Gastrocnemius medialis (tissue), 4 donors: ENCODE measurements at regions not wholly inside any gene's neighbourhood (a gene's known extent, or its start where the extent isn't known, plus 50 kb on each side); places are given as distances from the start of the nearest gene placed in this dataset.
"Not testable (repeated sequence)": the region's sequence is repeated elsewhere in the genome, so short reads cannot be mapped to it uniquely, and the experiment has no call there.

Source experiments
- ATAC-seq, 2 donors: fragments of 150-250 bp; one replicate each; pipeline ENCODE4 v1.9.1; 2016
- DNase-seq, 2 donors: peaks; one replicate each; pipeline ENCODE4 v3.0.0-alpha.2; 2019
- H3K27ac ChIP-seq, 4 donors: fragments of 200-600 bp; sonication (generic); 1 replicate in 1 of 4; 2 replicates in 3 of 4; pipeline ENCODE4 v1.5.1; 2016 to 2018; ENCODE audit warnings: mild to moderate bottlenecking in 2 of 4, moderate library complexity in 1 of 4
- H3K27me3 ChIP-seq, 3 donors: fragments of 200-600 bp; sonication (generic) in 2 of 3; 1 replicate in 1 of 3; 2 replicates in 2 of 3; pipeline versions ENCODE4 v1.5.1 to v1.6.0; 2016 to 2019; ENCODE audit warnings: mild to moderate bottlenecking in 1 of 3, moderate library complexity in 1 of 3
- H3K36me3 ChIP-seq, 2 donors: fragments of 200-600 bp; sonication (generic) in 1 of 2; one replicate each; pipeline ENCODE4 v1.5.1; 2017 to 2018
- H3K4me1 ChIP-seq, 2 donors: fragments of 200-600 bp; sonication (generic) in 1 of 2; one replicate each; pipeline ENCODE4 v1.5.1; 2016 to 2017; ENCODE audit warnings: mild to moderate bottlenecking in 2 of 2
- H3K4me3 ChIP-seq, 4 donors: fragments of 200-600 bp; sonication (generic) in 3 of 4; 1 replicate in 1 of 4; 2 replicates in 3 of 4; pipeline ENCODE4 v1.5.1; 2016 to 2019; ENCODE audit warnings: mild to moderate bottlenecking in 2 of 4
- H3K9me3 ChIP-seq, 3 donors: fragments of 200-600 bp; sonication (generic) in 2 of 3; 1 replicate in 1 of 3; 2 replicates in 2 of 3; pipeline ENCODE4 v1.5.1; 2016 to 2019
- CTCF ChIP-seq, 5 experiments: fragments of 450-650 bp in 3 of 5; fragments of 200-600 bp in 2 of 5; sonication (generic) in 2 of 5; IDR thresholded peaks in 4 of 5; conservative IDR thresholded peaks in 1 of 5; 1 replicate in 4 of 5; 2 replicates in 1 of 5; pipeline ENCODE4 v1.5.1; 2016 to 2019; ENCODE audit warnings: antibody characterized with exemption in 5 of 5, mild to moderate bottlenecking in 3 of 5, moderate library complexity in 3 of 5
- POLR2A ChIP-seq, 2 donors: fragments of 450-650 bp; IDR thresholded peaks; one replicate each; pipeline ENCODE4 v1.6.1; 2017; ENCODE audit warnings: antibody characterized with exemption in 2 of 2, mild to moderate bottlenecking in 2 of 2, moderate library complexity in 2 of 2
- in situ Hi-C, 4 donors: fragments of 200-750 bp; cut with MboI; loops; one replicate each; pipeline versions ENCODE4 v1.15.0 to v1.8.0; 2017; ENCODE audit warnings: low sequenced_read_pairs in 4 of 4
- intact Hi-C: fragments of 100-400 bp; cut with DNase I; formaldehyde crosslinking; loops from one replicate; pipeline ENCODE4 v1.15.1; 2023; ENCODE audit warnings: low total_unique reads

DNA sequence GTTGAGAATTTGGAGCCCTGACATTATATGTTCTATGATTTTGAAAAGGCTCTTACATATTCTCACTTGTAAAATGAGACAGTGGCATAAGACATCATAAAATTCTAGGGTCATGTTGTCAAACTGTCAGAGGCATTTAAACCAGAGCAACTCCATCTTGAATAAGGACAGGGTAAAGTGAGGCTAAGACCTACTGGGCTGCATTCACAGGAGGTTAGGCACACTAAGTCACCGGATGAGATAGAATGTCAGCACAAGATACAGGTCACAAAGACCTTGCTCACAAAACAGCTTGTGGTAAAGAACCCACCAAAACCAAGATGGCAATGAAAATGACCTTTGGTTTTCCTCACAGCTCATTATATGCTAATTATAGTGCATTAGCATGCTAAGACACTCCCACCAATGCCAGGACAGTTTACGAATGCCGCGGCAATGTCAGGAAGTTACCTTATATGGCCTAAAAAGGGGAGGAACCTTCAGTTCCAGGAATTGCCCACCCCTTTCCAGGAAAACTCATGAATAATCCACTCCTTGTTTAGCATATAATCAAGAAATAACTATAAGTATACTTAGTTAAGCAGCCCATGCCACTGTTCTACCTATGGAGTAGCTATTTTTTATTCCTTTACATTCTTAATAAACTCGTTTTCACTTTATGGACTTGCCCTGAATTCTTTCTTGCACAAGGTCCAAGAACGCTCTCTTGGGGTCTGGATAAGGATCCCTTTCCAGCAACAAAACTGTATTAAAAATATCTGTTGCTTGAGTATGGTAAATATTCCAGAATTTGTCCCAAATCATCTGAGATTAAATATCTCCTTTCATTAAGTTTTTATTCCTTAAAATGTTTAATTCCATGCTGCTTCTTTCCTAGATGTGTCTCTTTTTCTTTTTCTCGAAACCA lies 406.4 kb downstream of the METTL4 start:
- H3K4me1 ChIP-seq = no peaks in the 10 kb centered on the region
- no peaks in the 10 kb centered on the region for H3K27me3 ChIP-seq
- H3K9me3 ChIP-seq = no peaks in the 10 kb centered on the region
- H3K4me3 ChIP-seq = no peak overlapping the region
- ATAC-seq (no peak), DNase-seq (no peak)
- TF ChIP-seq POLR2A (IDR thresholded peaks at IDR 0.05) (no peak), CTCF (IDR thresholded peaks at IDR 0.05 in 4 of 5, conservative IDR thresholded peaks at IDR 0.05 in 1 of 5) (no peak)
- no peaks in the 10 kb centered on the region for H3K36me3 ChIP-seq
- no peak overlapping the region for H3K27ac ChIP-seq
- in situ Hi-C loops (no loop called here), intact Hi-C loops (no loop called here)

DNA sequence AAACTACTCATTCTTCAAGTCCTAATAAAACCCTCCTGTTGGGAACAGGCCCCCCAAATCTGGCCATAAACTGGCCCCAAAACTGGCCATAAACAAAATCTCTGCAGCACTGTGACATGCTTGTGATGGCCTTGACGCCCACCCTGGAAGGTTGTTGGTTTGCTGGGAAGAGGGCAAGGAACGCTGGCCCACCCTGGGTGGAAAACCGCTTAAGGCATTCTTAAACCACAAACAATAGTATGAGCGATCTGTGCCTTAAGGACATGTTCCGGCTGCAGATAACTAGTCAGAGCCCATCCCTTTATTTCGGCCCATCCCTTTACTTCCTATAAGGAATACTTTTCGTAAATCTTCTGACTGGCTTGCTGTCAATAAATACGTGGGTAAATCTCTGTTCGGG lies 404.4 kb downstream of the METTL4 start:
- in situ Hi-C loops, H3K36me3 ChIP-seq, H3K27ac ChIP-seq, intact Hi-C loops, H3K4me3 ChIP-seq, ATAC-seq, DNase-seq, H3K27me3 ChIP-seq, H3K9me3 ChIP-seq, H3K4me1 ChIP-seq: not testable (repeated sequence)

- in situ Hi-C loops (no loop called here), intact Hi-C loops (no loop called here)
- TF ChIP-seq POLR2A (IDR thresholded peaks at IDR 0.05) (no peak), CTCF (IDR thresholded peaks at IDR 0.05 in 4 of 5, conservative IDR thresholded peaks at IDR 0.05 in 1 of 5) (no peak)
- Histone ChIP-seq H3K4me1 (no peaks in the 10 kb centered on the region), H3K36me3 (no peaks in the 10 kb centered on the region), H3K9me3 (no peaks in the 10 kb centered on the region), H3K4me3 (no peak overlapping the region), H3K27ac (no peak overlapping the region), H3K27me3 (no peaks in the 10 kb centered on the region)
- ATAC-seq = no peak
- no peak for DNase-seq
These were observed 403.3 kb downstream of the METTL4 start for GRCh38 chr18:2168022-2168421.

DNA sequence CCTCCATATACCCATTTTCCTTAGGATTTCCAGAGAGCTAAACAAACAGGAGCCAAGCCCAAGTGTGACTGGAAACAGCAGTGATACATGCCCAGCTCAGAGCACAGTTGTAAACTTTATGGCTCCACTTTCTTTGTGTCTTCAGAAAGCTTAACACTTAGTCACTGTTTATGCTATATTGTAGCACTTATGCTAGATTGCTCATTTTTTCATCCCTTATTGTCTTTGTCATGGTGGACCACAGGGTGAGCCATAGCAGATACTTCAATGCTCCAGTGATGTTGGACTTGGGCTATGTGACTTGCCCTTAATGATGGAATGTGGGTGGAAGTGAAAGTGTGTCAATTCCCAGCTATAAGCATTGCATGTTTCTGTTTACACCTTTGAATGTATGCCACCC lies 401.6 kb downstream of the METTL4 start:
- intact Hi-C loops = no loop called here
- no peak overlapping the region for H3K4me3 ChIP-seq
- ATAC-seq = no peak
- no peaks in the 10 kb centered on the region for H3K4me1 ChIP-seq
- H3K36me3 ChIP-seq = no peaks in the 10 kb centered on the region
- DNase-seq = no peak
- in situ Hi-C loops = no loop called here
- H3K9me3 ChIP-seq = no peaks in the 10 kb centered on the region
- H3K27ac ChIP-seq = no peak overlapping the region
- TF ChIP-seq CTCF (IDR thresholded peaks at IDR 0.05 in 4 of 5, conservative IDR thresholded peaks at IDR 0.05 in 1 of 5) (no peak), POLR2A (IDR thresholded peaks at IDR 0.05) (no peak)
- H3K27me3 ChIP-seq = no peaks in the 10 kb centered on the region

- no peak for DNase-seq
These were observed 399.3 kb downstream of the METTL4 start for GRCh38 chr18:2171840-2172625.

More at GRCh38 chr18:2171840-2172625, 399.3 kb downstream of the METTL4 start:
- intact Hi-C loops (no loop called here), in situ Hi-C loops (no loop called here)
- H3K27ac ChIP-seq = no peak overlapping the region
- H3K27me3 ChIP-seq = no peaks in the 10 kb centered on the region
- ATAC-seq = no peak
- no peaks in the 10 kb centered on the region for H3K9me3 ChIP-seq
- TF ChIP-seq POLR2A (IDR thresholded peaks at IDR 0.05) = no peak
- no peak for TF ChIP-seq CTCF (IDR thresholded peaks at IDR 0.05 in 4 of 5, conservative IDR thresholded peaks at IDR 0.05 in 1 of 5)
- H3K4me3 ChIP-seq = no peak overlapping the region
- no peaks in the 10 kb centered on the region for H3K36me3 ChIP-seq
- no peaks in the 10 kb centered on the region for H3K4me1 ChIP-seq
